Vagina (tissue), 2 donors: ENCODE measurements at regions not wholly inside any gene's neighbourhood (a gene's known extent, or its start where the extent isn't known, plus 50 kb on each side); places are given as distances from the start of the nearest gene placed in this dataset.

Experiments used
- CTCF ChIP-seq, 3 experiments: fragments of 450-650 bp in 2 of 3; fragments of 200-600 bp in 1 of 3; sonication (generic) in 1 of 3; IDR thresholded peaks; one replicate each; pipeline ENCODE4 v1.5.1; 2017 to 2019; ENCODE audit warnings: antibody characterized with exemption in 3 of 3, mild to moderate bottlenecking in 2 of 3, moderate library complexity in 2 of 3
- POLR2A ChIP-seq, 2 donors: fragments of 450-650 bp; IDR thresholded peaks; one replicate each; pipeline ENCODE4 v1.6.1; 2017; ENCODE audit warnings: antibody characterized with exemption in 2 of 2, mild to moderate bottlenecking in 2 of 2, moderate library complexity in 2 of 2

DNA sequence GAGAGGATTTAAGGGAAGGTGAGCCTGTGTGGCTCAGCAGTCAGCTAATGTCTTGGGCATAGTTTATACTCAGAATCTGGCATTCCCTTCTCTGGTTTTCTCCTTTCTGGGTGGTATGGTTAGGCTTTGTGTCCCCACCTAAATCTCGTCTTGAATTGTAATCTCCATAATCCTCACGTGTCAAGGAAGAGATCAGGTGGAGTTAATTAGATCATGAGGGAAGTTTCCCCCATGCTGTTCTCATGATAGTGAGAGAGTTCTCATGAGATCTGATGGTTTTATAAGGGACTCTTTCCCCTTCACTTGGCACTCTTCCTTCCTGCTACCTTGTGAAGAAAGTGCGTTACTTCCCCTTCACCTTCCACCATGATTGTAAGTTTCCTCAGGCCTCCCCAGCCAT is 169.8 kb upstream of the PELI2 start:
- TF ChIP-seq CTCF (IDR thresholded peaks at IDR 0.05): no peak
- no peak for TF ChIP-seq POLR2A (IDR thresholded peaks at IDR 0.05)
